ENCODE measurements at regions not wholly inside any gene's neighbourhood (a gene's known extent, or its start where the extent isn't known, plus 50 kb on each side); places are given as distances from the start of the nearest gene placed in this dataset.

DNA sequence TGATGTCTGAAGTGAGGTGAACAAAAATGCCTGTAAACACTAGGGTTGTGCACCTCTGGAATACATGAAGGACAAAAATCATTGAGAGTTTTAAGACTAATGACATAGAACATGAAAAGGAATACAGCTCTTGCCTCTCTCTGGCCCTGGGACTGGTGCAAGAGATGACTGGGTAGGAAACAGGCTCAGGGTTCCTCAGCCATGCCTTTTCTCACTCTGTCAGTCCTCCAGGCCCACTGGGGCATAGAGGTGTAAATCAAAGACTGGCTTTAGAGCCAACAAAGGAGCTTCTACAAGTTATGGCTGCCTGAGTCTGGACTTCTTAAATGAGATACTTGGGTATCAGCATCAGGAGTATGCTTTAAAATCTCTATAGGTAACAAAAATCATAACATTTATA lies 554.7 kb upstream of the KCNMB2 start:
- Mint-ChIP-seq H3K4me1 (ENCODE audit: low read depth) (no peaks in the 10 kb centered on the region), H3K27me3 (no peaks in the 10 kb centered on the region), H3K27ac (no peak overlapping the region), H3K36me3 (peaks cover 5% of the 10 kb centered on the region), H3K4me3 (no peak overlapping the region), H3K9me3 (ENCODE audit: low read depth) (peaks cover 4% of the 10 kb centered on the region)

DNA sequence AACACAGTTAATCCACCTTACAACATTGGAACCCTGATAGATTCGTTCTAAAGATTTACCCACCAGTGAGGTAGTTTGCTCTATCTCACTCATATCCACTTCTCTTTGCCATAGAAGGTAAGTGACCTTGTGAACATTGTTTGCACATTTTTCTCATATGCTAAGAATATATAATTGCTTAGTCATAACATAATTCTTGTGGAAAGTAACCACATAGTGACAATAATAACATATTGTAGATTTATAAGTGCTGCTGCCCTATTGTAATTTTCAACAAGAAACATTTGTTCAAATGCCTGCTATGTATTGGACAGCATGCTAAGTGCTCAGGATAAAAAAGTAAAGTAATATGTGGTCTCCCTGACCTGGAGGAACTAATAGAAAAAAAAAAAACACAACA lies 554.2 kb upstream of the KCNMB2 start:
- H3K4me3 Mint-ChIP-seq, result no peak overlapping the region
- H3K27ac Mint-ChIP-seq, result no peak overlapping the region
- no peaks in the 10 kb centered on the region for H3K4me1 Mint-ChIP-seq (ENCODE audit: low read depth)
- H3K9me3 Mint-ChIP-seq (ENCODE audit: low read depth), result peaks cover 4% of the 10 kb centered on the region
- H3K27me3 Mint-ChIP-seq, result no peaks in the 10 kb centered on the region
- peaks cover 5% of the 10 kb centered on the region for H3K36me3 Mint-ChIP-seq

DNA sequence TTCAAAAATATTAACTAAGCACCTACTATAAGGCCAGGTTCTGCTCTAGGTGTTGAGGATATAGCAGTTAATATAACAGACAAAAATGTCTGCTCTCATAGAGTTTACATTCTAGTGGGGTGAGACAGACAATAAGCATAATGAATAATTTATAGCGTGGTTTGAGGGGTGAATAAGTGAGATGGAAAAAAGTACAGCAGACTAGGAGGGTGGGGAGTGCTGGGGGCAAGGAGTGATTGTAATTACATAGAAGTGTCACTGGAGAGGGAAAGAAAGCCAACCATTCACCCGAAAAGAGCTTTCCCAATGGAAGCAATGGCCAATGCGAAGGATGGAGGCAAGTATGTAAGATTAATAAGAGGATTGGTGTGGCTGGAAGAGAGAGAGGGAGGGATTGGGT lies 552.9 kb upstream of the KCNMB2 start:
- peaks cover 5% of the 10 kb centered on the region for H3K36me3 Mint-ChIP-seq
- peaks cover 4% of the 10 kb centered on the region for H3K9me3 Mint-ChIP-seq (ENCODE audit: low read depth)
- H3K27me3 Mint-ChIP-seq, result no peaks in the 10 kb centered on the region
- no peaks in the 10 kb centered on the region for H3K4me1 Mint-ChIP-seq (ENCODE audit: low read depth)
- H3K4me3 Mint-ChIP-seq, result no peak overlapping the region
- H3K27ac Mint-ChIP-seq, result no peak overlapping the region

DNA sequence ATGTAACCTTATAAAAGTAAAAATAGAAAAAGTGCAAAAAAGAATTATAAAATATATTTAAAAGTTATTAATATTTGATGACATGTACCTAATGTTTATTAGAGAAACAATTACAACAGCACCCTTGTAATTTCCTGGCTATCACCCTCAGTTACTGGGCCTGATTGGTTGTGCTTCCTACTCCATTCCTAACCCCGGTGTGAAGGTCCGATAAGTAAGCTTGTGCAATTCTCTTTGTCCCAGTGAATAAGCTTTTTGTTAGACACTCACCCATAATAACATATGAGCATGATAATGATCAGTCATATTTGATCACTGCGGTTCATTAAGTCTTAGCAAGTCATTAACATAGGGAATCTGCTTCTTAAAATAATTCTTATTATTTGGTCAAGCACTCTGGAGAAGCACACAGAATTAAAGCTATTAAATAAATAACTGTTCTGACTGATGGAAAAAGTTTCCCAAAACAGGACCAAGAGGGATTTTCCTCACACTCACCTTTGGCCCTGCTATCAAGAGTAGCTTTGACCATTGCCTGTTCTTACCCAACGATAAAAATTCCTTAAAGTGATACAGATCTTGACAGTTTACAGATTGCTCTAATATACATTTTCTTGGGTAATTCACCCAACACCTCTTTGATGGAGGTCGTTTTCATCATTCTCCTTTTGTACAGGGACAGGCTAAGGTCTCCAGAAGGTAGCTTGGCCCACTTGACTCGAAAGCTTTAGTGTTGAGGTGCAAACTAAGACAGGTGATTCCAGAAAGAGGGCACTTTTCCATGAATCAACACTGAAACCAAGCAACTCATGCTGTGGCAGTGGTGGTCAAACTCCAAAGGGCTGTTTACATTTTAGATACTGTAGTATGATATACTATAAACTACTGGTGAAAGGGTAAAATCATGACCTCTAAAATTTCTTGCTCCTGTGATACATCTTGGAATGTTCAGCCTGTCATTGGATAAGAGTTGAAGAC lies 543.0 kb upstream of the KCNMB2 start:
- Mint-ChIP-seq H3K27me3 (no peaks in the 10 kb centered on the region), H3K4me1 (ENCODE audit: low read depth) (peaks cover 39% of the 10 kb centered on the region), H3K9me3 (ENCODE audit: low read depth) (no peaks in the 10 kb centered on the region), H3K27ac (peak overlapping the region; percentile 25), H3K4me3 (no peak overlapping the region), H3K36me3 (peaks cover 4% of the 10 kb centered on the region)

DNA sequence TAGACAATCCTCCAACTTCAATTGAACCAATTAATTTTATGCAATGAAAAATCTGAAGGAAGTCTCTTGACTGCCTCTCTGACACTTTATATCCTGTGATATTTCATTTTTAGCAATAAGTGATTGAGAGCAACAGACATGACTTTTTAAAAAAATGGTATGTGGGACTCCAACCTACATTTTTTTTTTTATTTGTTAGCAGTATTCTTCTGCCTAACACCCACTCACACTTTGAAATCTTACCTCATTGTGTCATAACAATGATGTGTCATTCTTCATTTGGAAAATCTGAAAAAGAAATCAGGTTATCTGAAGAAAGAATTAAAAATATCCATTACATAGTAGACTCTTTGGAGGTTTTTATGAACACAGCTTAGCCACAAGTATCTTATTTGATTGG lies 541.3 kb upstream of the KCNMB2 start:
- peak overlapping the region; percentile 76 for H3K4me3 Mint-ChIP-seq
- no peaks in the 10 kb centered on the region for H3K27me3 Mint-ChIP-seq
- H3K9me3 Mint-ChIP-seq (ENCODE audit: low read depth), result peaks cover 12% of the 10 kb centered on the region
- peak overlapping the region; percentile 89 for H3K27ac Mint-ChIP-seq
- H3K36me3 Mint-ChIP-seq, result peaks cover 11% of the 10 kb centered on the region
- H3K4me1 Mint-ChIP-seq (ENCODE audit: low read depth), result peaks cover 39% of the 10 kb centered on the region

DNA sequence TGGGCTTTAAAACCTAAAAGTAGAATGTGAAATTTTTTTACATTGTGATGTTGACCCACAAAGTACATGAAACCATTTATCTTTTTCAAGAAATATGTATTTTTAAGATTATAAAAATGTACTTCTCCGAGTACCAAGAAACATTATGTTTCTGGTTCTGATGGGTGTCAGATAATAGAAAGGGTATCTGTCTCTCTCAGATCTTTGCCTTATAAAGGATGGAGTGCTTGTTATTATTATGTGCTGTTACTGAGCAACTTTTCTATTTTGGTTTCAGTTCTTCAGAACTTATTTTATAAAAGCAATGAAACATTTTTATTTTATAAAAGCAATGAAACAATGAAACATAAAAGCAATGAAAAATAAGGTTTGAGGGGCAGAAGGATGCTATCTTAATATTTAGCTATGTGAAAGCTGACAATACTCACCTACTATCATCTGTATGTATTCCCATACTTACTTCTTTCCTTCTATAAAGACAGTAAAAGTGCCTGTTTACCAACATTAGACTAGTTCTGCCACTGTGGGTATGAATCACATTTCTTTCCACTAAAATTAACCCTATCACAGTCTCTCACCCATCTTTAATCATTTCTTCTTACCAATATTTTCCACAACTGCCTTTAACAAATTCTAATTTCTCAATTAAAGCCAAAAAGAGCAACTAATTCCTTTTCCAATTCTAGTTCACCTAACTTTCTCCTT lies 540.7 kb upstream of the KCNMB2 start:
- peaks cover 41% of the 10 kb centered on the region for H3K4me1 Mint-ChIP-seq (ENCODE audit: low read depth)
- peaks cover 12% of the 10 kb centered on the region for H3K9me3 Mint-ChIP-seq (ENCODE audit: low read depth)
- H3K27me3 Mint-ChIP-seq, result no peaks in the 10 kb centered on the region
- H3K4me3 Mint-ChIP-seq, result peak overlapping the region; percentile 76
- H3K36me3 Mint-ChIP-seq, result peaks cover 11% of the 10 kb centered on the region
- H3K27ac Mint-ChIP-seq, result peak overlapping the region; percentile 89

DNA sequence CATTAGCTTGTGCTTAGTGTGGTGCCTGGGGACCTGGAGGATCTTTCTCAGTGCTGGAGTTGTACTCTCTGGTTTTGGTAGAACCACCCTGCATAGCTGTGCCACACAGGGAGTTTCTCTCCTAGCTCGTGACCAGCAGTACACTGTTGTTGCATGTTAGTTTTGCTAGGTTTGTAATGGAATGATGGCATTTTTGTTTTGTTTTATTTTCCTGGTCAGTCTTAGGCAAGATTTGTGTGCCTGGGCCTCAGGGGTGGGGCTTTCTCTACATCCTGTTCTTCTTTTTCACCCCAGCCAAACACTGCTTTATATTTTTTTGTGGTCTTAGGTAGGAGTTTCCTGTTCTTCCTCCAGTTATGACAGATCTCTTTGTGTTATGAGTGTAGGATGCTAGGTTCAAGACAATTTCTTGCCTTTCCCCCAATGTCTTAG lies 534.5 kb upstream of the KCNMB2 start:
- peaks cover 22% of the 10 kb centered on the region for H3K9me3 Mint-ChIP-seq (ENCODE audit: low read depth)
- H3K4me1 Mint-ChIP-seq (ENCODE audit: low read depth), result peaks cover 65% of the 10 kb centered on the region
- H3K27ac Mint-ChIP-seq, result peak overlapping the region; percentile 83
- H3K4me3 Mint-ChIP-seq, result peak overlapping the region; percentile 59
- H3K36me3 Mint-ChIP-seq, result peaks cover 17% of the 10 kb centered on the region
- no peaks in the 10 kb centered on the region for H3K27me3 Mint-ChIP-seq

DNA sequence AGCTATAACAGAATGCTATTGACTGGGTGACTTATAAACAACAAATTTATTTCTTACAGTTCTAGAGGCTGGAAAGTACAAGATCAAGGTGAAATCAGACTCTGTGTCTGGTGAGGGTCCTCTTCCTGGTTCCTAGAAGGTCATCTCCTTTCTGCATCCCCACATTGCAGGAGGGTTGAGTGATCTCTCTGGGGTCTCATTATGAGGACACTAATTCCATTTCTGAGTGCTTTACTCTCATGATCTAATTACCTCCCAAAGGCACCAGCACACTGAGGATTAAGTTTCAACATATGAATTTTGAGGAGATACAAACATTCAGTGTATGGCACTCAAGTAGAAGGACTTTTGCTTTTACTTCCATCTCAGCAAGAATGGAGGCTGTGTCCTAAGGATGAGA lies 534.1 kb upstream of the KCNMB2 start:
- H3K4me3 Mint-ChIP-seq, result peak overlapping the region; percentile 59
- H3K27ac Mint-ChIP-seq, result peak overlapping the region; percentile 83
- no peaks in the 10 kb centered on the region for H3K27me3 Mint-ChIP-seq
- H3K9me3 Mint-ChIP-seq (ENCODE audit: low read depth), result peaks cover 22% of the 10 kb centered on the region
- H3K36me3 Mint-ChIP-seq, result peaks cover 17% of the 10 kb centered on the region
- peaks cover 63% of the 10 kb centered on the region for H3K4me1 Mint-ChIP-seq (ENCODE audit: low read depth)

DNA sequence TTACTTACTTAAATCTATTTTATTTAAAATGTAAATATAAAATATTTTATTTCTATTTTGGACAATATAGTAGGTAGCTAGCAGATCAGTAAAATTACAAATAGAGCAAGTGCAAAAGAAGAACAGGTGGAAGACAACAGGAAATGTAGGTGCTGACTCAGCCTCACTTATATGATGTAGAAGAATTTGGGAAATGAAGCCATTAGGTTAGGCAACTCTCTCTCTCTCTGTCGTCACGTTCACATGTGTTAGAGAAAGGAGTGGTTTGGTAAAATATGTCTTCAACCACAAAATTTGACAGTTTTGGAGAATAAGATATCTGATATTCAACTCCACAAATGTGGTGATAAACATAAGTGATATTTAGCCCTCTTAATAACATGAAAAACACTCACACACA lies 532.5 kb upstream of the KCNMB2 start:
- Mint-ChIP-seq H3K27me3 (no peaks in the 10 kb centered on the region), H3K36me3 (peaks cover 15% of the 10 kb centered on the region), H3K4me1 (ENCODE audit: low read depth) (peaks cover 58% of the 10 kb centered on the region), H3K9me3 (ENCODE audit: low read depth) (peaks cover 17% of the 10 kb centered on the region), H3K27ac (peak overlapping the region; percentile 79), H3K4me3 (no peak overlapping the region)

DNA sequence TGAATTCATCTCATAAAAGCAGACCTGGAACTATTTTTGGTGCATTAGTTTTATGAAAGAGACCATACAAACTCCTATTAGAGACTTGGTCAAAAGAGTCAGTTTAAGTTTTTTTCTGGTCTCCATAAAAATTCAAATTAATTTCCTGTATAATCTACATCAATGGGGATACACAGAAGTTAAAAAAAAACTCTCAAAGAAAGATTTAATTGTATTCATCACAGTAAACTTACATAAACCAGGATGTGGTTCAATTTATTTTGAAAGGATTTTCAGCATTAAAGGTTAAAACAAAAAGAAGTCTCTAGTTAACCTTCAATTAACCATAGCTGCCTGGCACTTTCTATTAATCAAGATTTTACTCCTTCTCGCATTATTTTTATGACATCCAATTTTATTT lies 530.3 kb upstream of the KCNMB2 start:
- Mint-ChIP-seq H3K36me3 (peaks cover 8% of the 10 kb centered on the region), H3K9me3 (ENCODE audit: low read depth) (peaks cover 10% of the 10 kb centered on the region), H3K4me1 (ENCODE audit: low read depth) (peaks cover 54% of the 10 kb centered on the region), H3K27ac (no peak overlapping the region), H3K27me3 (no peaks in the 10 kb centered on the region), H3K4me3 (no peak overlapping the region)

DNA sequence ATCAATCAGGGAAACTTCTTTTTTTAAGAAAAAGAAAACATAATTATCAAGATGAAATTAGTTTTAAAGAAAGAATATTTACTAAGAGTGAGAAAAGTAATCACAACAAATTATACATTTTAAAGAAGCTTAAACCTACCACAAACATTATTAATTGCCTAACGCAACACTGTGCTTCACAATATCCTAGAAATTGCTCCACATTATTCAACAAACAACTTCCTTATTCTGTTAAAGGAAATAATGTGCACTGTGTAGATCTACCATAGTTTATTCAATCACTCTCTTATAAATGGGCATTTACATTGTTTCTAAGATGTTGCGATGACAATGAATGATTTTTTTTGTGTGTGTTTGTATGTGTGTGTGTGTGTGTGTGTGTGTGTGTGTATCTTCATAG lies 525.9 kb upstream of the KCNMB2 start:
- Mint-ChIP-seq H3K9me3 (ENCODE audit: low read depth) (no peaks in the 10 kb centered on the region), H3K27me3 (no peaks in the 10 kb centered on the region), H3K27ac (no peak overlapping the region), H3K4me1 (ENCODE audit: low read depth) (peaks cover 19% of the 10 kb centered on the region), H3K36me3 (peaks cover 2% of the 10 kb centered on the region), H3K4me3 (no peak overlapping the region)

DNA sequence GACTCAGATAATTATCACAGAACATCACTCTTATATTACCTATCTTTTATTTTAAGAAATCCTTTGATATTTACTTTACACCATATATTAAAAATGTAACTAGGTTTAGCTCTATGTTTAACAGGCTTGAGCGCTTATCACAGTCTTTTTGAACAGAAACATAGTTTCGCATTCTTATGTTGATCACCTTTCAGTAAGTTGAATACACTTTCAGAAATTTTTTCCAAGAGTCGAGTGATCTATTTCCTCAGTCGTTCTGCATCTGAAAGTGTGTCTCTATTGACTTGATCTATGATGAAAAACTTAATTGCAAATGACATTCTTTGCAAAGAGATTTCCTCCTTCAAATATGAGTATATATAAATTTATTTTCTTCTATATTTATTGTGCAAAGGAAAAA lies 516.6 kb upstream of the KCNMB2 start:
- no peaks in the 10 kb centered on the region for H3K27me3 Mint-ChIP-seq
- H3K4me3 Mint-ChIP-seq, result no peak overlapping the region
- H3K27ac Mint-ChIP-seq, result no peak overlapping the region
- H3K9me3 Mint-ChIP-seq (ENCODE audit: low read depth), result no peaks in the 10 kb centered on the region
- H3K4me1 Mint-ChIP-seq (ENCODE audit: low read depth), result no peaks in the 10 kb centered on the region
- H3K36me3 Mint-ChIP-seq, result peaks cover 3% of the 10 kb centered on the region

DNA sequence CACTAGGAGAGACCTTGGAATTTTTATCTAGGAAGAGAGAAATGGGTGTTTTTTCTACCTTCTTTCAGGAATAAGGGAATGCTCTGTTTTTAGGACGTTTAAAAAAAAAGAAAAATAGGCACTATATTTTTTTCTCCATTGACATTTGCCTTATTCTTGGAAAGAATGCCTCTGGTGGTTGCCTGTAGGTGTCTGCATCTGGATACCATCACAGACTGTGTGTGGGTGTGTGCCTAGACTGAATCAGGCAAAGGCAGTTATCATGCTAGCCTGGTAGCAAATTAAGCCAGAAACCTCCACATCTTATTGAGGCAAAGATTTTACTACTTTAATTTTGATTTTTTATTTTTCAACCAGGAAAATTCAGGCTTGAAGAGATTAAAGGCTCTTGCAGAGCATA lies 513.6 kb upstream of the KCNMB2 start:
- Mint-ChIP-seq H3K27ac (no peak overlapping the region), H3K36me3 (no peaks in the 10 kb centered on the region)

DNA sequence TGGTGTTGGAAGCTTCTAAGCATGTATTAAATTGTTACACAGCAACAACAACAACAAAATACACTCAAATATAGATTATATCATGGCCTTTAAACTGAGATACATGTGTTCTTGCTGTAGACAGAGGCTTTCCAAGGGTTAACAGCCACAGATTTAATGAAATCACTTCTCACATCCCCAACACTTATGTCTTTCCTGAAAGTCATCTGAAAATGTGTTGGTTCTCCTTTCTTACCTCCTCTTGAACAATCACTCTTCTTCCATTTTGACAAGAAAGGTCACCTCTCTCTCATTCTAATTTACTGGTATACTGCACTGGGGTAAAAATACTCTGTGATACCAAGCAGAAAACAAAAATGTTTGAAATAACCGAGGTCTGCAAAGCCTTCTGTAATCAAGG lies 507.3 kb upstream of the KCNMB2 start:
- H3K36me3 Mint-ChIP-seq, result no peaks in the 10 kb centered on the region
- H3K27me3 Mint-ChIP-seq, result no peaks in the 10 kb centered on the region
- H3K9me3 Mint-ChIP-seq (ENCODE audit: low read depth), result no peaks in the 10 kb centered on the region
- no peak overlapping the region for H3K4me3 Mint-ChIP-seq
- H3K4me1 Mint-ChIP-seq (ENCODE audit: low read depth), result no peaks in the 10 kb centered on the region
- H3K27ac Mint-ChIP-seq, result no peak overlapping the region

More for the DNA sequence above, 513.6 kb upstream of the KCNMB2 start:
- H3K27me3 Mint-ChIP-seq, result no peaks in the 10 kb centered on the region
- H3K4me1 Mint-ChIP-seq (ENCODE audit: low read depth), result no peaks in the 10 kb centered on the region
- H3K9me3 Mint-ChIP-seq (ENCODE audit: low read depth), result no peaks in the 10 kb centered on the region
- H3K4me3 Mint-ChIP-seq, result no peak overlapping the region

DNA sequence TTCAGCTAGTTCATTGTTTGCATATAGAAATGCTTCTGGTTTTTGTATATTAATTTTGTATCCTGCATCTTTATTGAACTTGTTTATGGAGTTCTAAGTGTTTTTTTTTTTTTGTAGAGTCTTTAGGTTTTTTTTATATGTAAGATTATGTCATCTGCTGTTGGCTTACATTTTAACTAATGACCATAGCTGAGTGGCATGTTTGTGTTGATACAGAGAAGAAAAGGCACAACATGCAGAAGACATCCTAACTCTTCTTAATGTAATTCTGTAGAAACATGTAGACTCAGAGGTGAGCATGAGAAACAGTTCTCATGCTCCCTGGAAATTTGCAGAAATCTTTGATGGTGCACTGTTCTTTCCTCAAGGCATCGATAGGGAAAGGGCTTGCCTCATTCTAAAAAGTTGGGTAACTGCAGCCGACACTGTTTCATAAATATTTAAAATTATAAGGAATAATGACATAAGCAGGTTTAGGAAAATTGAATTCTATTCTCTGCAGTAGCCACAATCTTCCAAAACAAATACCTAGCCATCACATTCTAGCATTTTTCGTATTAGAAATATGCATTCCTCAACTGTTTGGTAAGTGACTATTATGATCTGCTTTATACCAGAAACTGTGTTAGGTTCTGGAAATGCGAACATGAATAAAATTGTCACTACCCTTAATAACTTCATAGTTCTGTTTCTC lies 499.6 kb upstream of the KCNMB2 start:
- H3K4me3 Mint-ChIP-seq, result no peak overlapping the region
- no peaks in the 10 kb centered on the region for H3K9me3 Mint-ChIP-seq (ENCODE audit: low read depth)
- no peak overlapping the region for H3K27ac Mint-ChIP-seq
- H3K36me3 Mint-ChIP-seq, result peaks cover 6% of the 10 kb centered on the region
- H3K4me1 Mint-ChIP-seq (ENCODE audit: low read depth), result no peaks in the 10 kb centered on the region
- no peaks in the 10 kb centered on the region for H3K27me3 Mint-ChIP-seq

All from activated naive CD8-positive, alpha-beta T cell (primary cell).